K562 (cell line): ENCODE measurements at regions not wholly inside any gene's neighbourhood (a gene's known extent, or its start where the extent isn't known, plus 50 kb on each side); places are given as distances from the start of the nearest gene placed in this dataset.

Source experiments
- BHLHE40 ChIP-seq: IDR thresholded peaks from 2 replicates; pipeline ENCODE4 v1.6.1; 2011; ENCODE audit warnings: low read length, improper control_type of control experiment
- BRD9 ChIP-seq: fragments of 450-650 bp; IDR thresholded peaks from 2 replicates; pipeline ENCODE4 v1.6.1; 2018; ENCODE audit warnings: low read depth; ENCODE audit not compliant: partially characterized antibody
- BRF2 ChIP-seq: IDR thresholded peaks from 3 replicates; pipeline ENCODE4 v1.6.1; 2011; ENCODE audit warnings: borderline replicate concordance, mild to moderate bottlenecking; ENCODE audit not compliant: insufficient read length, insufficient read depth
- CAMTA2 ChIP-seq: fragments of 250-450 bp; sonication (Bioruptor Pico); conservative IDR thresholded peaks from 2 replicates; pipeline ENCODE4 v1.5.1; 2022
- CBX2 ChIP-seq: fragments of 200-600 bp; sonication (generic); IDR thresholded peaks from one replicate; pipeline ENCODE4 v1.6.1; 2012; ENCODE audit warnings: mild to moderate bottlenecking, low read length, inconsistent platforms; ENCODE audit not compliant: insufficient read depth, poor library complexity, severe bottlenecking
- CC2D1A ChIP-seq: fragments of 450-650 bp; IDR thresholded peaks from 2 replicates; pipeline ENCODE4 v1.6.1; 2017; ENCODE audit warnings: mild to moderate bottlenecking
- CHD2 ChIP-seq: IDR thresholded peaks from 2 replicates; pipeline ENCODE4 v1.6.1; 2011; ENCODE audit warnings: low read depth, low read length
- CXXC5 ChIP-seq: fragments of 250-450 bp; sonication (Bioruptor Pico); IDR thresholded peaks from 2 replicates; pipeline ENCODE4 v1.8.0; 2022; ENCODE audit warnings: inconsistent platforms, mild to moderate bottlenecking, moderate library complexity
- HDGF ChIP-seq: fragments of 450-650 bp; IDR thresholded peaks from 2 replicates; pipeline ENCODE4 v1.6.1; 2016
- HMGN3 ChIP-seq: IDR thresholded peaks from 2 replicates; pipeline ENCODE4 v1.6.1; 2011; ENCODE audit warnings: borderline replicate concordance, low read depth, mild to moderate bottlenecking, mixed read lengths, low read length; ENCODE audit not compliant: insufficient read length; ENCODE audit errors: extremely low read depth
- ID3 ChIP-seq, 2 experiments: fragments of 250-450 bp in 1 of 2; fragments of 450-650 bp in 1 of 2; sonication (Bioruptor Pico) in 1 of 2; IDR thresholded peaks; 2 replicates each; pipeline versions ENCODE4 v1.6.1 to v1.8.0; 2016 to 2021; ENCODE audit warnings: mild to moderate bottlenecking in 2 of 2, moderate library complexity in 2 of 2, missing compliant biosample characterization in 1 of 2, missing genetic modification characterization in 1 of 2
- MAFK ChIP-seq: IDR thresholded peaks from 2 replicates; pipeline ENCODE4 v1.6.1; 2011; ENCODE audit warnings: low read length, improper control_type of control experiment
- MAZ ChIP-seq, 2 experiments: fragments of 450-650 bp in 1 of 2; sonication (generic) in 1 of 2; formaldehyde crosslinking; IDR thresholded peaks in 1 of 2; conservative IDR thresholded peaks in 1 of 2; 2 replicates each; pipeline versions ENCODE4 v1.4.0 to v1.5.0; 2020; ENCODE audit warnings: mild to moderate bottlenecking in 1 of 2, missing genetic modification reagents in 1 of 2
- MTA3 ChIP-seq: fragments of 450-650 bp; formaldehyde crosslinking; IDR thresholded peaks from 2 replicates; pipeline ENCODE4 v1.6.1; 2017; ENCODE audit warnings: mild to moderate bottlenecking, borderline replicate concordance
- NFRKB ChIP-seq: fragments of 450-650 bp; IDR thresholded peaks from 2 replicates; pipeline ENCODE4 v1.6.1; 2016; ENCODE audit warnings: low read depth
- NR1H2 ChIP-seq: sonication (generic); formaldehyde crosslinking; IDR thresholded peaks from 2 replicates; pipeline ENCODE4 v1.4.0; 2020; ENCODE audit warnings: mild to moderate bottlenecking, missing genetic modification reagents
- NRF1 ChIP-seq, 2 experiments: fragments of 450-650 bp; IDR thresholded peaks in 1 of 2; conservative IDR thresholded peaks in 1 of 2; 2 replicates each; pipeline ENCODE4 v1.6.1; 2014; ENCODE audit warnings: mild to moderate bottlenecking in 2 of 2
- PHF21A ChIP-seq: fragments of 450-650 bp; IDR thresholded peaks from 2 replicates; pipeline ENCODE4 v1.6.1; 2017; ENCODE audit warnings: low read depth, borderline replicate concordance
- SMARCE1 ChIP-seq: fragments of 450-650 bp; IDR thresholded peaks from 2 replicates; pipeline ENCODE4 v1.7.1; 2016; ENCODE audit warnings: mild to moderate bottlenecking
- SRSF3 ChIP-seq: fragments of 200-400 bp; formaldehyde crosslinking; IDR thresholded peaks from 2 replicates; pipeline ENCODE4 v1.6.1; 2016; ENCODE audit warnings: mild to moderate bottlenecking, low read length, moderate library complexity; ENCODE audit not compliant: insufficient read depth
- TCF7 ChIP-seq: sonication (generic); IDR thresholded peaks from 2 replicates; pipeline ENCODE4 v1.6.1; 2016; ENCODE audit warnings: antibody characterized with exemption, borderline replicate concordance
- THAP7 ChIP-seq: fragments of 250-450 bp; sonication (Bioruptor Pico); IDR thresholded peaks from 2 replicates; pipeline ENCODE4 v1.5.0; 2021
- ZBTB49 ChIP-seq: sonication (generic); formaldehyde crosslinking; IDR thresholded peaks from 2 replicates; pipeline ENCODE4 v1.8.0; 2022; ENCODE audit warnings: missing genetic modification reagents, mild to moderate bottlenecking, borderline replicate concordance
- ZNF133 ChIP-seq: fragments of 250-450 bp; sonication (Bioruptor Pico); IDR thresholded peaks from 2 replicates; pipeline ENCODE4 v1.4.0; 2020; ENCODE audit warnings: mild to moderate bottlenecking
- ZNF146 ChIP-seq: IDR thresholded peaks from one replicate; pipeline ENCODE4 v1.6.1; 2018; ENCODE audit warnings: missing compliant biosample characterization; ENCODE audit not compliant: unreplicated experiment

GRCh38 chrX:40175511-40176350 is 78.0 kb upstream of the BCOR start (continued):
- TF ChIP-seq NR1H2 (CRISPR knock-in tag) (no peak), ZBTB49 (CRISPR knock-in tag) (no peak), NRF1 (conservative IDR thresholded peaks at IDR 0.05 in 1 of 2, IDR thresholded peaks at IDR 0.05 in 1 of 2) (peak; percentile 72 to 73), SRSF3 (0 out of 2 replicates have a peak, but pooled peaks have one; percentile 44), ZNF146 (CRISPR knock-in tag) (no peak), PHF21A (no peak), BHLHE40 (peak; percentile 84), THAP7 (no peak), MAFK (no peak), BRF2 (no peak), CHD2 (peak; percentile 55), MAZ (CRISPR knock-in tag; conservative IDR thresholded peaks at IDR 0.05 in 1 of 2, IDR thresholded peaks at IDR 0.05 in 1 of 2) (peak; percentile 8 to 56; a peak in 3 of 4 replicates), HMGN3 (peak; percentile 34), TCF7 (no peak), NFRKB (peak; percentile 91), CBX2 (no peak), SMARCE1 (peak; percentile 52; the same call in 1 of the 2 replicates), CXXC5 (CRISPR knock-in tag) (peak; percentile 67), ID3 (CRISPR knock-in tag; IDR thresholded peaks at IDR 0.05) (no peak), ID3 (tag; IDR thresholded peaks at IDR 0.05) (peak; percentile 87; the same call in 1 of the 2 replicates), CAMTA2 (CRISPR knock-in tag) (no peak), HDGF (no peak), ZNF133 (no peak), BRD9 (peak; percentile 67), MTA3 (peak; percentile 84; the same call in 1 of the 2 replicates), CC2D1A (no peak)
